Choroid plexus epithelial cell (primary cell): ENCODE measurements at regions not wholly inside any gene's neighbourhood (a gene's known extent, or its start where the extent isn't known, plus 50 kb on each side); places are given as distances from the start of the nearest gene placed in this dataset.

ENCODE experiments used
- DNase-seq: peaks from one replicate; pipeline ENCODE4 v3.0.0-alpha.2; 2010; ENCODE audit warnings: low read depth
- H3K4me3 ChIP-seq: 2 replicates; pipeline ENCODE4 v1.5.1; 2011; ENCODE audit warnings: low read depth, mild to moderate bottlenecking, control low read depth, low read length, moderate library complexity
- CTCF ChIP-seq: conservative IDR thresholded peaks from 2 replicates; pipeline ENCODE4 v1.5.1; 2011; ENCODE audit warnings: low read depth, mild to moderate bottlenecking, control low read depth, inconsistent platforms, low read length, moderate library complexity

- TF ChIP-seq CTCF: no peak
- DNase-seq: no peak
- H3K4me3 ChIP-seq: no peak overlapping the region
Measured at GRCh38 chr4:167595898-167596297, 361.6 kb upstream of the SPOCK3 start.

GRCh38 chr4:167602157-167602556 is 367.9 kb upstream of the SPOCK3 start:
- no peak for DNase-seq
- no peak for TF ChIP-seq CTCF

DNA sequence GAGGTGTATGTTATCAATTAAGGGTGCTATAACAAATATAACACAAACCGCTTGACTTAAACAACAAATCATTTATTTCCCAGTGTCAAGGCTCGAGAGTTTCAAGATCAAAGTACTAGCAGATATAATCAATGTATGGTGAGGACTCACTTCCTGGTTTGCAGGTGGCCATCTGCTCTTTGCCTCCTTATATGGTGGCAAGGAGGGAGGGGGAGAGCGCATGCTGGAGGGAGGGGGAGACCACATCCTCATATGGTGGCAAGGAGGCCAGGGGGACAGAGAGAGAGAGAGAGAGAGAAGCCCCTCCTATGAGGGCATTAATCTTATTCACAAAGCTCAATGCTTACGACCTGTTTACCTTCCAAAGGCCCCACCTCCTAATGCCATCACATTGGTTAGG is 372.3 kb upstream of the SPOCK3 start:
- H3K4me3 ChIP-seq: no peak overlapping the region
- no peak for TF ChIP-seq CTCF
- DNase-seq: no peak

More at GRCh38 chr4:167602157-167602556, 367.9 kb upstream of the SPOCK3 start:
- H3K4me3 ChIP-seq: no peak overlapping the region

DNA sequence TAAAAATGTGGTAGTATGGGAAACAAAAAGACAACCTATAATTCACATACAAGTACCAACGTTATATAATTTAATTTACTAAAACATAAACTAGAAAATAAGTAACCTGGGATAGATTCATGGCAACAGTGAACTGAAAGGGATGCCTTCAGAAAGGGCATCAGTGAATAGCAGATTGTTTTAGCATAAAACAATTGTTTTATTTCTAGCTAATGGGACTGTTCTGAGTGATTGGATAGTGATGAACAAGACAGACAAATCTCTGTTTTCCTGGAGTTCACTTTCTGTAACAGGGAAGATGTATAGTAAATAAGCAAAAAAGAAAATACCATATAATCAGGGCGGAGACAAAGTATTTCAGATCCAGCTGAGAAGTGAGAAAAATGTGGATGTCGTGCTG is 379.1 kb upstream of the SPOCK3 start:
- TF ChIP-seq CTCF: no peak
- H3K4me3 ChIP-seq: no peak overlapping the region
- no peak for DNase-seq

DNA sequence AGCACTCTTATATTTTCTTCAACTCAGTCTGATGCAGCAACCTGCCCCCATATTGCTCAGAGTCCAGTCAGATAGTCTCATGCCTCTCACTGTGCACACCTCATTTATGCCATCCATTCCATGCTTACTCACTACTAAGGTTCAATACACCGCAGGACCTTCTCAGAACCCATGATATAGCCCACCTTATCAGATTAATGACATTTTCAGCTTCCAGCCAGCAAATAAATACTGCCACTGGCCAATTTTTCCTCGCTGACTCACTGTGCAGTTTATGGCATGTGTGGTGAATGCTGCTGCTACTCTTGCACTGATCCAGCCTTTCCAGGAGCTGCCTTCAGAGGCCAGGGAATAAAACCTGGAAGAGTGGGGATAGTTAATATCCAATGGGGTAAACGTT is 380.6 kb upstream of the SPOCK3 start:
- no peak for TF ChIP-seq CTCF
- no peak overlapping the region for H3K4me3 ChIP-seq
- DNase-seq: peak; percentile 2

DNA sequence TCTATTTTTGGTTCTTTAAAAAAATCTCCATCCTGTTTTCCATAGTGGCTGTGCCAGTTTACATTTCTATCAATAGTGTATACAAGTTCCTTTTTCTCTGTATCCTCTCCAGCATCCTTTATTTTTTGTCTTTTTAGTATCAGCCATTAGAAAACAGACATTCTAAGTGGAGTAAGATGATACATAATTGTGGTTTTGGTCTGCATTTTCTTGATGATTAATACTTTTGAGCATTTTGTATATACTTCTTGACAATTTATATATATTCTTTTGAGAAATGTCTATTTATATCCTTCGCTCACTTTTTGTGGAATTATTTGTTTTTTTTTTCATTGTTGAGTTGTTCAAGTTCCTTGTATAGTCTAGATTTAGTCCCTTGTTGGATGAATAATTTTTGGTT is 382.2 kb upstream of the SPOCK3 start:
- TF ChIP-seq CTCF: no peak
- no peak overlapping the region for H3K4me3 ChIP-seq
- peak; percentile 42 for DNase-seq

GRCh38 chr4:167622481-167623240 is 388.4 kb upstream of the SPOCK3 start:
- peak; percentile 79 for DNase-seq
- no peak overlapping the region for H3K4me3 ChIP-seq
- TF ChIP-seq CTCF: peak; percentile 94
